GM18868 (cell line): ENCODE measurements at regions not wholly inside any gene's neighbourhood (a gene's known extent, or its start where the extent isn't known, plus 50 kb on each side); places are given as distances from the start of the nearest gene placed in this dataset.

ENCODE experiments used
- ATAC-seq: cut with Tn5 transposase; IDR thresholded peaks from one replicate; pipeline ENCODE4 v1.9.1; 2021; ENCODE audit warnings: mild to moderate bottlenecking, moderate library complexity; ENCODE audit not compliant: unreplicated experiment

DNA sequence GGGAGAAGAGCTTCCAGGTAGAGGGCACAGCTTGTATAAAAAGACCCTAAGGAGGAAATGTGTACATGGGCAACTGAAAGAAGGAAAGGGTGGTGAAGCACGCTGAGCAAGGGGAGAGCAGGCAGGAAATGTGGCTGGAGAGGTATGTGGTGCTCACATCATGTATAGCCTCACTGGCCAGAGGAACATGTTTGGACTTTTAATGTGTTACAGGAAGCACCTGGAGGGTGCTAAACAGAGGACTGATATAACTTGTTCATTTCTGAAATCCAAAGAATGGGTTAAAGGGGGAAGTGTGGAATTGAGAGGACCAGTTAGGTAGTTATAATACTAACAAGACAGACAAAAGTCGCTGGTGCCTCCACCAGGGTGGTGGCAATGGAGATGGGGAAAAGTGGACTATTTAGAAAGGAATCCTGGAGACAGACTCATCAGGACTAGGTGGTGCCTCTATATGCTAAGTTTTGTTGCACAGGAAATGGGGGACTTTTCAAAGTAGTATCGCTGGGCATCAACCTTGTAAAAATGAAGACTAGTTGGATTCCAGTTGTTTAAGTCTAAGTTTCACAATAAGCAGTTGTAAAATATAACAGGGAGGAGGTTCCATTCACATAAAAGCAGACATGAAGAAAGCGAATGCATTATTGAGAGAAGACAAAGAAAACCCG, 63.1 kb upstream of the CD180 start:
- no peak for ATAC-seq

DNA sequence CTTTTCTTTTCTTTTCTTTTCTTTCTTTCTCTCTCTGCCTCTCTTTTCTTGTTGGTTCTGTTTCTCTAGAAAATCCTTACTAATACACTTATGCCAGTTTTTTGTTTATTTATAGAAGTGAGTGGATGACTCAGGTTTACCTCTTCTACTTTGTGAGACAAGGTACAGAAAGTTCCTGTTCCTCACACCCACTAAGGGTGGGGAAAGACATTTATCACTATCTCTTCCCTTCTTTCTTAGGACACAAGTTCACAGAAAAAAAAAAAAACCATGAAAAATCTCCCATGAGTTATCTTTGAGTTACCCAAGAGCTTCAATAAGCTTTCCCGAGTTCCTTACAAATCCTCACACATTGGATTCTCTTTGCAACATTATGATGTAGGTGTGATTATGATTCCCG, 60.9 kb upstream of the CD180 start:
- ATAC-seq = no peak

DNA sequence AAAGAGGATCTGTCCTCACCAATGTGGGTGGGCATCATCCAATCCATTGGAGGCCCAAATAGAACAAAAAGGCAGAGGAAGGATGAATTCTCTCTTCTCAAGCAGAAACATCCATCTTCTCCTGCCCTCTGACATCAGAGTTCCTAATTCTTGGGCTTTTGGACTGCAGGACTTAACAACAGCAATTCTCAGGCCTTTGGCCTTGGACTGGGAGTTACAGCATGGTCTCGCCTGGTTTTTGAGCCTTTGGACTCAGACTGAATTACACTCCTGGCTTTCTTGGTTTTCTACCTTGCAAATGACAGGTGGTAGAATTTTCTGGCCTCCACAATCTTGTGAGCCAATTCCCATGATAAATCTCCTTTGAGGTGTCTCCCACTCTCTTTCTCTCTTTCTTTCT, 60.5 kb upstream of the CD180 start:
- ATAC-seq = no peak

DNA sequence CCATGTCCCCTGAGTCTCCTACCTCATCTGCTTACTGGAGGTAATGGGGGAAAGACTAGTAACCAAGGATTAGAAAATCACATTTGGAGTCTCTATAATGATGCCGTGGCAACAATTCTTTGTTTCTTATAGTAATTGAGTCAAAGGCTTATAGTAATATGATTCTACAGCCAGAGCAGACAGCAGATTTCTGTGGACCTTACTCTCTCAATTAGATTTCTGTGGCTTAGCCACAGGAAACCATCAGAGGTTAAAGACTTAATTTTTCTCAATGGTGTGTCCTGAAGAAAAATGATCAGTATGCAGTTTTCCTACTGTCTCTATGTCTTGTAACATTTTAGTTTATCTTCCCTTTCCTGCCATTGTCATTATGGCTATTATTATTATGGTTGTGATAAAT, 59.3 kb upstream of the CD180 start:
- ATAC-seq = no peak

DNA sequence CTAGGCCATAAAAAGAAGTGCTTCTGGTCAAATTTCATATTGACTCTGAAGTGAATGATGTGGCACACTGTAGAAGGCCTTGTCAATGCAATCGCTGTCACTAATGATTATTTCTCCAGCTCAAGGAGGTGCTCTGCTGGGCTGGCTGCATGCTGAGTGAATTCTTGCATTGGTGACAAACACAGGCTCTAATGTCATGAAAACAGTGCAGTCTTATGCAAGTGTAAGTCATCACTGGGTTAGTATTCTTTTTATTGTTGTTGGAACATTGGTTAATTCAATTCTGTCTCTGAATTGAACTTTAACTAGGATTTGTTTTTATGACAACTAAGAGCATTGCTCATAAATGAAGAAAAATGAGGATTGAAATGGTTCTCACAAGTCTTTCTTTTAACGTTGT, 57.3 kb upstream of the CD180 start:
- ATAC-seq = no peak

DNA sequence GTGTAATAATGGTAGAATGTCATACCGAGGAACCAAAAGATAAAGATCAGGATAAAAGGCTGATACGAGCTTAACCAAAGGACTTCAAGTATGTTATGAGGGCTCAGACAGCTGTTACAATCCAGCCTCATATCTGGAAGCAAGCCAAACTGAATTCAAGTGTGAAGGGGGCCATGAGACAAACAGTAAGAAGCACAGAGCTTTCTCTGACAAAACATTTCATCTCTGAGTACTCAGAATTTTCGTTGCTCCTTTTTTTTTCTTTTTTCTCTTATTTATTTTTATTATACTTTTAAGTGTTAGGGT, 52.9 kb upstream of the CD180 start:
- no peak for ATAC-seq

DNA sequence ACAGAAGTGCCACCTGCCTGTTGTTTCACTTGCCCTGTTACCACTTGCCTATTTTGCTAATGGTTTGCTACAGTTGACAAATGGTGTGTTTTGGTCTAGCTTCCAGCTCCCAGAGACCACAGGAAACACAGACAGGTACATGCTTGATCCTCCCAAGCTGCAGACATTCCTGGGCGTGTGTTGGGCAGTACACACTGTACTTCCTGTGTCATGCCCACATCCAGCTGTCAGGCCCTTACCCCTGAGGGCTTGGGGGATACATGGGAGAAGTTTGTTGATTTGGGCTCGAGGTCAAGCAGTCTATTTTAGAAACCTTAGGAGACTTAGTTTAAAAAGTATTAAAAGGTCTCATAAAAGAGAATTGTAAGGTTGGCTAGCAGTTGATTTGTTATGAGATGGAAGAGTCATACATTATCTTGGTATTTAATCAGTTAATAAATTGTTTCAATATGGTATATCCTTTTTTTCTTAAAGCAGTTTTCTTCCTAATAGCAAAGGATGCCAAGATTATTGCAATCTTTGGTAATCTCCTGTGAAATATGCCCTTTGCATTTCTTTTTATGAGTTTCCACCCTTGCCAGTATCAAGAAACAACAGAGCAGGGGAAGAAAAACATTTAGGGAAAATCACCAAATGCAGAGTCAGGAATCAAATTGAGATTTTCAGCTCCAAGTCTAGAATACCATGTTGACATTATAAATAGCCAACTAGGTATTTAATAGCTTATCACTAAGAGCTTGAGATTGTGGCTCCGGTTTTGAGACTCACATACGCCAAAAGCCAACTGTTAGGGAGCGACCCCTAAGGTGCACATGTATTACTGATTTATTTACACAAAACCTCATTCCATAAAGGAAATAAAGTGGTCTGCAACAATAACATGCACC, 52.3 kb upstream of the CD180 start:
- no peak for ATAC-seq

DNA sequence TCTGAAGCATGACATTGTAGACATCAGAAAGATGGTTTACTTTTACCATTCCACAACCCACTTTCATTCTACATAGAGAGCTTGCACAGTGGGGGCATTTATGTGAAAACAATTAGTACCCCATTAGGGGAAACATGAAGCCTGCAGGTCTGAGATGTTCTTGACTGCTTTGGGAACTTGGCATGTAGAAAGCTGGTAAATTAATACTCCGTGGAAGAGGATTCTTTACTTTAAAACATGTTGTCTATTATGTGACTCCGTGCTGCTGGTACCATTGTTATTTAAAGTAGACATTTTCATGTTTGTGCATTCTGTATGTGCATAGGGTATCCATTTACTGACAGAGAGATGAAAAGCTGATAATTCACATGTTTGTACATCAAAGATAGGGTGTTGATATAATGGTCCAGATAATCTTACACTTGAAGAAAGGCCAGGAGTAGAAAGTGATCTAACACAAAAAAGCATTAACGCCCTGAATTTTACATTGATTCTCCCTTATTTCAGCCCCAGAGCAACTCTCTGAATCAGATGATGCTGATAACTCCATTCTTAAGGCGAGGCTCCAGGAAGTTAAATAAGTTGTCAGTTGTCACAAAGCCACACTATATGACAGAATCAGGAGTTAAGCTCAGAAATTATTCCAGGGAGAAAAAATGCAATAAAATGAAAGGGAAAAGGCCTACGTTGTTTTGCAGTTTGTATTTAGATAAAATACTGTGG, 50.1 kb upstream of the CD180 start:
- ATAC-seq = no peak
